ENCODE measurements at regions not wholly inside any gene's neighbourhood (a gene's known extent, or its start where the extent isn't known, plus 50 kb on each side); places are given as distances from the start of the nearest gene placed in this dataset.

DNA sequence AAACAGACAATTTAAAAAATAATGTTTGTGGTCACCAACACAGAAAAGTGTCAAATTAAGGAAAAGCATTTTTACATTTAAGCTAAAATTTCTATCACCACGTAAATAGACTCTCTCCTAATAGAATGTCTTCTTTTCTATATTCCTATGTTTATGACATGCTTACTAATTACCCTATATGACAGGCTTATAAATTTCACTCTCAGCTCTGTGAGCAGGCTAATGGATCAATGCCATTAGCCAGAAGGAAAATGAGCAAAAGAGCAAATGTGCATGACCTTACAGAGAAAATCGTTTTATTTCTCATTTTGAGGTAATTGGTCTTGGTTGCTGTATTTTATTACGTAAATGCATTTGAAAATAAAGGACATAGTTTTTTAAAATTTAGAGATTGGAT is 209.7 kb downstream of the TMX3 start:
- in situ Hi-C loops (cut with HindIII; ENCODE audit: low pct_unique_long_range_greater_than_20kb, low sequenced_read_pairs): no loop called here
- TF ChIP-seq JUND (IDR thresholded peaks at IDR 0.05; ENCODE audit: low read depth): no peak
- no peak for DNase-seq (ENCODE audit: low read depth in 1 of 2, low spot score in 1 of 2)

DNA sequence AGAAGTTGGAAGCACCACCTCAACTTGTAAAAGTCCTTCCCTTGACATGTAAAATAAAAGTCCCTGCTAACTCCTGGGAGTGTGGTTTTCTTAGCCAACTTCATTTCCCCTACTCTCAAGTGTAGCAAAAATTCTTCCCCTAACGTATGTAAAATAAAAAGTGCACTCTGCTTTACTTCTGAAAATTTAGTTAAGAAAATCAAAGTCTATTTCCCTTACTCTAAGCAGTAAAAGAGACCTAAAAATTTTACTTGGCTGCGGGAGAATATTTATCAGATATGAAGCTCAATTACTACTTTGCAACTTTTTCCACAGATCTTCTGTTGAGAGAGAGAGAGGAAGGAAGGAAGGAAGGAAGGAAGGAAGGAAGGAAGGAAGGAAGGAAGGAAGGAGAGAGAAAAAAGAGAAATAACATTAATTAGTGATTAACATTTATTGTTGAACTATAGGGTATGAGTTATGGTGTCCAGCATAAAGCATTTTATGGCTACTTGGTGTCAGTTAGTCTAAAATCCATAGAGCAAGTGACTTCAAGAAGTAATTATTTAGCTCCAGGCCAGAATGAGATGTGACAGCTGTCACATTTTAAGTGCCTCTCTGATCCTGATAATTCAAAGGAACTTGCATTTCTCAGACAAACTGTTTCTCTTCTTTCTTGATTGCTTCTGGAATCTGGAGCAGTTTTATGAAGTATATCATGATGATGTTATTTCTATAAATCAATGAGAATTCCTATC is 210.3 kb downstream of the TMX3 start:
- no peak for DNase-seq (ENCODE audit: low read depth in 1 of 2, low spot score in 1 of 2)
- in situ Hi-C loops (cut with HindIII; ENCODE audit: low pct_unique_long_range_greater_than_20kb, low sequenced_read_pairs): no loop called here
- TF ChIP-seq JUND (IDR thresholded peaks at IDR 0.05; ENCODE audit: low read depth): no peak

DNA sequence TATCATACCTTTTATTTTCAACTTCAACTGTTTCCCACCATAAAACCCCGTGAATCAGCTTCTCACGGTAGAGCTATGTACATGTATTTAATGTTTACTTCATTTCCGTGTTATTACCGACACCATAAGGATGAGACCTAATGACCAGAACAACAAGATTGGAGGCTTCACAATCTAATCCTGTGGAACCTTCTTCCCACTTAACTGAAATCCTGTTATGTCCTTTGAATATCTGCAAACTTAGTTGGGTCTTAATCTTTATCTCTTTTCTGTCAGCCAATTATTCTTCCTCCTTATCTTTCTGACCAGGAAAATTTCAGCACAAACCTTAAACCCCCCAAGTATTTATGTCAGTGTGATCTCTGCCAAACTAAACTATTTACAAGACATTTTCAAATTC is 214.4 kb downstream of the TMX3 start:
- in situ Hi-C loops (cut with HindIII; ENCODE audit: low pct_unique_long_range_greater_than_20kb, low sequenced_read_pairs): no loop called here
- no peak for DNase-seq (ENCODE audit: low read depth in 1 of 2, low spot score in 1 of 2)
- no peak for TF ChIP-seq JUND (IDR thresholded peaks at IDR 0.05; ENCODE audit: low read depth)

DNA sequence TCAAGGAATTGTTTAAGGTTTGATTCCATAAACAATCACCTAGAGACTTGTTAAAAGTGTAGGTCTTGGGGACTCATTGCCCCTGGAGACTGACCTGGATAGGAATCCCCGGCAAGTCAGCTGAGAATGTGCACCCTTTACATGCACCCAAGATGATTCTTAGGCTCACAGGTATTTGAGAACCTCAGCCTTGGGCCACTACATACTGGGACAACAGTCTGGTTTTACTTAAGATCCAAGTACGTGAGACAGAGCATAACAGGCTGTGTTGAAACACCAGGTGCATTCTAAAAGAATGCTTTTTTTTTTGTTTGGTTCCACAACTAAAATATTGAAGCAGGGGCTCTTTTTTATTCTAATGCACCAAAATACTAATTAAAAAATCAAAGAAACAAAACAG is 215.8 kb downstream of the TMX3 start:
- no peak for DNase-seq (ENCODE audit: low read depth in 1 of 2, low spot score in 1 of 2)
- in situ Hi-C loops (cut with HindIII; ENCODE audit: low pct_unique_long_range_greater_than_20kb, low sequenced_read_pairs): no loop called here
- no peak for TF ChIP-seq JUND (IDR thresholded peaks at IDR 0.05; ENCODE audit: low read depth)

DNA sequence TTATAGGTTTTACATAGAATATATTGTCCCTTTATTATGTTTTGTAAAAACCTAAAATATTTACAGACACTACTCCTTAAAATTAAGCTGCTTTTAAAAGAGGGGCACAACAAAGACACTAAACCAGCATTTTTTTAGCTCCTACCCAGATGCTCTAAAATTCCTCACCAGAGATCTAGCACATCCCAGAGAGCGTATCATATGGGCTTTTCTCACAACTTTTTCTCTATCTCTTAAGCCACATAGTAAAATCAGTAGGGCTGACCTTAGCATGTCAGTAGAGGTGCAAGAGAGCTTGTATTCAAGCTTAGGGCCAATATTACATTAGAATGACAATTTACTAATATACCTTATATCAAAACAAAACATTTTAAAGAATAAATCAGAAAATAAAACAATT is 216.3 kb downstream of the TMX3 start:
- DNase-seq (ENCODE audit: low read depth in 1 of 2, low spot score in 1 of 2): no peak
- in situ Hi-C loops (cut with HindIII; ENCODE audit: low pct_unique_long_range_greater_than_20kb, low sequenced_read_pairs): no loop called here
- TF ChIP-seq JUND (IDR thresholded peaks at IDR 0.05; ENCODE audit: low read depth): no peak

DNA sequence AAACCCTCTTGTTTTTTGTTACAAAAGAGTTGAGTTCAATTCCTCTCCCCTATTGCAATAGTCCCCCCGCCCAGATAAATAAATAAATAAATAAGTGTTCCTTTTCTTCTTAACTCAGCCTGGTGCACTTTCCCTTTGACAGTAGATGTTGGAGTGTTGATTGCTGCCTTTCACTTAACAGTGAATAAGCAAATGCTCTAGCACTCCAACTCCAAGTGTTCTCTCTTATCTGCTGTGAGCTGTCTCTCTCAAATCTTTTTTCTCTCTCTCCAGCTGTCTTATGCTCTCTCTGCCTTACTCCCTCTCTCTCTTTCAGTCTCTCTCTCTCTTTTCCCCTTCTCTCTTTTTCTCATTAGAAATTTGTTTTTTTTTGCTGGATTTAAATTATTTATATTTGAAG is 216.7 kb downstream of the TMX3 start:
- no peak for TF ChIP-seq JUND (IDR thresholded peaks at IDR 0.05; ENCODE audit: low read depth)
- in situ Hi-C loops (cut with HindIII; ENCODE audit: low pct_unique_long_range_greater_than_20kb, low sequenced_read_pairs): no loop called here
- no peak for DNase-seq (ENCODE audit: low read depth in 1 of 2, low spot score in 1 of 2)

DNA sequence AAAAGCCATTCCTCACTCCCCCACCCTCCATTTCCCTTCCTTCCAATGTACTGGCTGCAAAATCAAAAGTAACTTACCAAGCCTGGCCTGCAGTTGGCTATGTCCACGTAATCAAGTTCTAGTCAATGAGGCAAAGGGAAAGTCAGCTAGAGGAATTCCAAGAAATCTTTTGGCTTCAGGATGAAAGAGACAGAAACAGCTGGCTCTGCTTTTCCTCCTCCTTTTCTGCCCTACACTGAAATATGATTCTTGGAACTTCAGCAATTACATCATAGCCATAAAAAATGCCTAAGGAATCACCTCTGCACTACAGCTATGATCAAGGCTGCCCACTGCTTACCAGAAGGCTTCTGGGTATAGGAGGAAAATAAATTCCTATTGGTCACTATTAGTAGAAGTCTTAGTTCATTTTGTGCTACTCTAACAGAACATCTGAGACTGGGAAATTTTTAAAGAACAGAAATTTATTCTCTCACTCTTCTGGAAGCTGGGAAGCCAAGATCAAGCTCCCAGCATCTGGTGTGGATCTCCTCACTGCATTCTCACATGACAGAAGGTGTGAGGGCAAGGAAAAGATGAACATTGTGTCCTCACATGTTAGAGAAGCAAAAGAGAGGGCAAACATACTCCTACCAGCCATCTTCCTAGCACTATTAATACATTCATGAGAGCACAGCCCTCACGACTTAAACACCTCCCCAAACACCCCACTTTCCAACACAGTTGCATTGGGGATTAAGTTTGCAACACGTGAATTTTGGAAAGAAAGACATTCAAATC is 219.9 kb downstream of the TMX3 start:
- in situ Hi-C loops (cut with HindIII; ENCODE audit: low pct_unique_long_range_greater_than_20kb, low sequenced_read_pairs): no loop called here
- no peak for DNase-seq (ENCODE audit: low read depth in 1 of 2, low spot score in 1 of 2)
- TF ChIP-seq JUND (IDR thresholded peaks at IDR 0.05; ENCODE audit: low read depth): no peak

DNA sequence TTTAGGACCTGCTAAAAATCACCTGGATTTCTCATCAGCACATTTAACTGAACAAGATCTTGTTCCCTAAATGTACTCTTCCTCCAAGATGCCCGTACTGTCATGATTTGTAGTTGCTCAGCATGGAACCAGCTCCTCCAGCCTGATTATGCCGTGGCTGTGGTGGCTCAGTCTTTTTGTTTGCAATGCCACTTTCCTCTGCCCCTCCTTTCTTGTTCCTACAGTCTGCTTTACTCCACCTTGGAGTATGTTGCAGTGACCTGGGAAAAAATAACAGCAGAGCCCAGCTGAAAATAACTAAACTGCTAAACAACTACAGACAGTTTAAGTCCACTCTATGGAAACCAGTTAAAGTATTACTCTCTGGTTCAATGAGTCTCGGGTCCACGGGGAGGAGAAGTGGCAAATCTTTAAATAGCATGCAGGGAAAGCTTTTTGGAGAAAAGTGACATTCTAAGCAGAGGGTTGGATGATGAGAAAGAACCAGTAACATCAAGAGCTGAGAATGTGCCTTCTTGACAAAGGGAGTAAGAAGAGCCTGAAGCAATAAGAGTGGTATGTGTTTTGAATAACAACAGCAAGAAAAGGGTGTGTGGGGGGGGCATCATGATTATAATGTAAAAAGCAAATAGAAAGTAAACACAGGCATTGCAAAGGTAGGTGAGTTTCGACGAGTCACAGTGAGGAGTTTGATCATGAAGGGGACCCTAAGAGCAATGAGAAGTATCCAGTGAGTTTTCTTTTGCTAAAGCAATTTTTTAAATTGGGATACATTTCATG is 225.7 kb downstream of the TMX3 start:
- no peak for DNase-seq (ENCODE audit: low read depth in 1 of 2, low spot score in 1 of 2)
- TF ChIP-seq JUND (IDR thresholded peaks at IDR 0.05; ENCODE audit: low read depth): no peak
- in situ Hi-C loops (cut with HindIII; ENCODE audit: low pct_unique_long_range_greater_than_20kb, low sequenced_read_pairs): no loop called here

DNA sequence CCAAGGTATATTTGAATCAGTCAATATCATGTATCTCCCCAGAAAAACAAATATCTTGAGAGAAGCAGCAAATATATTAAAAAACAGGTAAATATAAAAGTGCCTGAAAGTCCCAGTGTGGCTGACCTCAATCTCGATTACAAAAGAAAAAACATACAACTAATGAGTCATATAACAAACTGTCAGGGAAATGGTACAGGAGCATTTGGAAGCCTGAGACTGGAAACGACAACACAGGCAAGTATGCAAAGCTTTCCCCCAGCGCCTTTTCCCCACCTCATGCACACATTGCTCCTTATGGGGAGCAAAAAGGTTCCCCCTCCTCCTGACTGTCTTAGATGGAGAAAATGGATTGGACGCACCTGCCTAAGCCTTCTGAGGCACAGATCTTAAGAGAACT is 230.7 kb downstream of the TMX3 start:
- in situ Hi-C loops (cut with HindIII; ENCODE audit: low pct_unique_long_range_greater_than_20kb, low sequenced_read_pairs): no loop called here
- no peak for TF ChIP-seq JUND (IDR thresholded peaks at IDR 0.05; ENCODE audit: low read depth)
- peak in 1 of 2 experiments; percentile 4 for DNase-seq (ENCODE audit: low read depth in 1 of 2, low spot score in 1 of 2)

DNA sequence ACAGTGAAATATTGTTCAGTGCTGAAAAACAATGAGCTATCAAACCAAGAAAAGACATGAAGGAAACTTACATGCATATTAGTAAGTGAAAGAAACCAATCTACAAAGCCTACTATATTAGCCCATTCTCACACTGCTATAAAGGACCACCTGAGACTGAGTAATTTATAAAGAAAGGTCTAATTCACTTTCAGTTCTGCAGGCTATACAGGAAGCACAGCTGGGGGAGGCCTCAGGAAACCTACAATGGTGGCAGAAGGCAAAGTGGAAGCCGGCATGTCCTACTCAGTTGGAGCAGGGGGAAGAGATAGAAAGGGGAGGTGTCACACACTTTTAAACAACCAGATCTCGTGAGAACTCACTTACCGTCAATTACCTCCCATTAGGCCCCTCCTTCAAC is 232.1 kb downstream of the TMX3 start:
- no peak for DNase-seq (ENCODE audit: low read depth in 1 of 2, low spot score in 1 of 2)
- no peak for TF ChIP-seq JUND (IDR thresholded peaks at IDR 0.05; ENCODE audit: low read depth)
- in situ Hi-C loops (cut with HindIII; ENCODE audit: low pct_unique_long_range_greater_than_20kb, low sequenced_read_pairs): no loop called here

DNA sequence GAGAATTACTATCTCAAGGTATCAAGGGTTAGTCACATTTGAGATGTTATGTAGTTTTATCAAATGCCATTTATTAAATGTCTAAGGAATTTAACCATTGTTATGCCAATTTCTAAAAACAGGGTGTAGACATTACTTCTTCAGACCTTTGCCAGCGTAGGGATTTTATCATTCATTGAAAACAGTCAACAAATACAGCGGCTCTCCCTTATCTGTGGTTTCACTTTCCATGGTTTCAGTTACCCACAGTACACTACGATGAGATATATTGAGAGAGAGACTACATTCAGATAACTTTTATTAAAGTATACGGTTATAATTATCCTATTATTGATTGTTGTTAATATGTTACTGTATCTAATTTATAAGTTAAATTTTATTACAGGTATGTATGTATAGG is 234.7 kb downstream of the TMX3 start:
- in situ Hi-C loops (cut with HindIII; ENCODE audit: low pct_unique_long_range_greater_than_20kb, low sequenced_read_pairs): no loop called here
- DNase-seq (ENCODE audit: low read depth in 1 of 2, low spot score in 1 of 2): no peak
- no peak for TF ChIP-seq JUND (IDR thresholded peaks at IDR 0.05; ENCODE audit: low read depth)

DNA sequence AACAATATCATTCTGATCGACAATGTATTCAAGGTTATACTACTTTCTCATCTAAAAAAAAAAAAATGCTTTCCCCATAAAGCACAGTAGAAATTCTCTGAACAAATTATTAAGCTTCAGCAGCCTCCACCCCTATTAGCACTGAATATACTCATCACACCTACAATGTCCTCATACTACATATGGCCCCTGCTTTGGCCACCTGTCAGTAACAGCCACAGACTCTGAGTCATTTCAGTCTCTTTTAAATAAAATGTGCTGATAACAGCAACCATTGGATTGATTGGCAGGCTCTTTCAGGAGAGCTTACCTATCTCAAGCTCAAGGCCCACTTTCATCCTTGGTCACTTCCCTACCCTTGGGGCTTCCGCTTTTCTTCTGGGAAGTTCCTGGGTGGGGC is 236.7 kb downstream of the TMX3 start:
- no peak for DNase-seq (ENCODE audit: low read depth in 1 of 2, low spot score in 1 of 2)
- no peak for TF ChIP-seq JUND (IDR thresholded peaks at IDR 0.05; ENCODE audit: low read depth)
- in situ Hi-C loops (cut with HindIII; ENCODE audit: low pct_unique_long_range_greater_than_20kb, low sequenced_read_pairs): no loop called here

DNA sequence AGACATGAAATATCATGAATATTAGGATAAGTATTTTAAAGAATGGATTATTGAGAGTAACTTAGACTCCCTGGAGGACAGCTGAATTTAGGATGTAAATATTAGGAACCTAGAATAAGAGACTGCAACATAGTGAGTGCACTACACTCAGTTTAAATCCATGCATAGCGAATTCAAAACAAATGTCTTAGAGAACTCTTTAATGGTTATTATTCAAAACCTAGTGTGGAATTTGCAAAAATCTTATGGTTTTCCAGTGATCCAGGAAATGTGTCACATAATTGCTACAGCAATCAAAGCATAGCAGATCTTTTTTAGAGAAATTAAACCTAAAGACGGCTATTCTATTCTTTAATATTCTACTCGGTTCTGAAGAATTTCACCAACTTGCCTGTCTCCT is 239.0 kb downstream of the TMX3 start:
- TF ChIP-seq JUND (IDR thresholded peaks at IDR 0.05; ENCODE audit: low read depth): no peak
- in situ Hi-C loops (cut with HindIII; ENCODE audit: low pct_unique_long_range_greater_than_20kb, low sequenced_read_pairs): no loop called here
- no peak for DNase-seq (ENCODE audit: low read depth in 1 of 2, low spot score in 1 of 2)
